ENCODE measurements at regions not wholly inside any gene's neighbourhood (a gene's known extent, or its start where the extent isn't known, plus 50 kb on each side); places are given as distances from the start of the nearest gene placed in this dataset.

DNA sequence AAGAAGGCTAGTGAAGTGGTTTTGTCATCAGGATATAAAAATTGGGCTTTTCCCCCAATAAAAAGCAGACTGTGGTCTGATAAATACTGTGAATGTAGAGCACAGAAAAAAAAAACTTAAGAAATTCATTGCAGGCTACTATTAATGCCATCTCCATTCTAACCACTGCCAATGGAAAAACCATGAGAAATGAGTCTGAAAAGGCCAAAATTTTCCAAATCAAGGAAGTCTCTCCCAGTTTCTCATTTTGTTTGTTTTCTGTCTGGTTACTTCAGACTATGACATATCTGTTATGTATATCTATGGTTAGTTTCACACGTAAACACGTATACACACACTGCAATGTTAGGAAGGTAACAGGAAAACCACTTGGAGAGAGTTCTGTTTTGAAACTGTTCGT lies 193.6 kb upstream of the TSC22D1 start:
- TF ChIP-seq CTCF (IDR thresholded peaks at IDR 0.05; ENCODE audit: low read length) = no peak
- no peak for TF ChIP-seq EZH2 (IDR thresholded peaks at IDR 0.05; ENCODE audit: borderline replicate concordance, low read length)

Data from OCI-LY1 (cell line).